ENCODE measurements at regions not wholly inside any gene's neighbourhood (a gene's known extent, or its start where the extent isn't known, plus 50 kb on each side); places are given as distances from the start of the nearest gene placed in this dataset.

- Histone ChIP-seq H3K4me3 (ENCODE audit: low read length in 3 of 3) (no peak overlapping the region), H3K4me1 (ENCODE audit: control insufficient read depth in 2 of 3, insufficient read depth in 2 of 3, low read depth in 1 of 3, low read length in 3 of 3) (no peaks in the 10 kb centered on the region), H3K9ac (ENCODE audit: low read length in 3 of 3) (no peak overlapping the region), H3K9me3 (ENCODE audit: control insufficient read depth in 2 of 3, insufficient read depth in 1 of 3, low read length in 3 of 3) (peaks cover 0 to 2% (median 0%) of the 10 kb centered on the region in 3 donors), H3K27me3 (ENCODE audit: control insufficient read depth, insufficient read depth, low read length) (no peaks in the 10 kb centered on the region), H3K27ac (ENCODE audit: low read depth in 2 of 2, low read length in 2 of 2) (no peak overlapping the region), H3K36me3 (ENCODE audit: control insufficient read depth in 2 of 3, insufficient read depth in 3 of 3, low read length in 3 of 3) (no peaks in the 10 kb centered on the region)
- intact Hi-C loops (cut with DNase I): no loop called here
- TF ChIP-seq, protein P1, sequence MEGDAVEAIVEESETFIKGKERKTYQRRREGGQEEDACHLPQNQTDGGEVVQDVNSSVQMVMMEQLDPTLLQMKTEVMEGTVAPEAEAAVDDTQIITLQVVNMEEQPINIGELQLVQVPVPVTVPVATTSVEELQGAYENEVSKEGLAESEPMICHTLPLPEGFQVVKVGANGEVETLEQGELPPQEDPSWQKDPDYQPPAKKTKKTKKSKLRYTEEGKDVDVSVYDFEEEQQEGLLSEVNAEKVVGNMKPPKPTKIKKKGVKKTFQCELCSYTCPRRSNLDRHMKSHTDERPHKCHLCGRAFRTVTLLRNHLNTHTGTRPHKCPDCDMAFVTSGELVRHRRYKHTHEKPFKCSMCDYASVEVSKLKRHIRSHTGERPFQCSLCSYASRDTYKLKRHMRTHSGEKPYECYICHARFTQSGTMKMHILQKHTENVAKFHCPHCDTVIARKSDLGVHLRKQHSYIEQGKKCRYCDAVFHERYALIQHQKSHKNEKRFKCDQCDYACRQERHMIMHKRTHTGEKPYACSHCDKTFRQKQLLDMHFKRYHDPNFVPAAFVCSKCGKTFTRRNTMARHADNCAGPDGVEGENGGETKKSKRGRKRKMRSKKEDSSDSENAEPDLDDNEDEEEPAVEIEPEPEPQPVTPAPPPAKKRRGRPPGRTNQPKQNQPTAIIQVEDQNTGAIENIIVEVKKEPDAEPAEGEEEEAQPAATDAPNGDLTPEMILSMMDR (IDR thresholded peaks at IDR 0.05; ENCODE audit: borderline replicate concordance, extremely low read depth, insufficient read depth): no peak
- FAIRE-seq (no peak), DNase-seq (no peak)
Observed at GRCh38 chr13:86655561-86655960, 856.3 kb upstream of the SLITRK6 start.

- H3K27me3 ChIP-seq (ENCODE audit: control insufficient read depth, insufficient read depth, low read length): no peaks in the 10 kb centered on the region
- no peaks in the 10 kb centered on the region for H3K4me1 ChIP-seq (ENCODE audit: control insufficient read depth in 2 of 3, insufficient read depth in 2 of 3, low read depth in 1 of 3, low read length in 3 of 3)
- no peak overlapping the region for H3K4me3 ChIP-seq (ENCODE audit: low read length in 3 of 3)
- TF ChIP-seq, protein P1 (IDR thresholded peaks at IDR 0.05; ENCODE audit: borderline replicate concordance, extremely low read depth, insufficient read depth): no peak
- DNase-seq (no peak), FAIRE-seq (no peak)
- no peak overlapping the region for H3K27ac ChIP-seq (ENCODE audit: low read depth in 2 of 2, low read length in 2 of 2)
- peaks cover 0 to 2% (median 0%) of the 10 kb centered on the region in 3 donors for H3K9me3 ChIP-seq (ENCODE audit: control insufficient read depth in 2 of 3, insufficient read depth in 1 of 3, low read length in 3 of 3)
- H3K9ac ChIP-seq (ENCODE audit: low read length in 3 of 3): no peak overlapping the region
- intact Hi-C loops (cut with DNase I): no loop called here
- H3K36me3 ChIP-seq (ENCODE audit: control insufficient read depth in 2 of 3, insufficient read depth in 3 of 3, low read length in 3 of 3): no peaks in the 10 kb centered on the region
Observed at GRCh38 chr13:86660090-86660489, 860.9 kb upstream of the SLITRK6 start.

- H3K27me3 ChIP-seq (ENCODE audit: control insufficient read depth, insufficient read depth, low read length): no peaks in the 10 kb centered on the region
- TF ChIP-seq, protein P1 (IDR thresholded peaks at IDR 0.05; ENCODE audit: borderline replicate concordance, extremely low read depth, insufficient read depth): no peak
- no peak overlapping the region for H3K4me3 ChIP-seq (ENCODE audit: low read length in 3 of 3)
- H3K36me3 ChIP-seq (ENCODE audit: control insufficient read depth in 2 of 3, insufficient read depth in 3 of 3, low read length in 3 of 3): no peaks in the 10 kb centered on the region
- H3K4me1 ChIP-seq (ENCODE audit: control insufficient read depth in 2 of 3, insufficient read depth in 2 of 3, low read depth in 1 of 3, low read length in 3 of 3): no peaks in the 10 kb centered on the region
- no peak for DNase-seq
- no peaks in the 10 kb centered on the region for H3K9me3 ChIP-seq (ENCODE audit: control insufficient read depth in 2 of 3, insufficient read depth in 1 of 3, low read length in 3 of 3)
- intact Hi-C loops (cut with DNase I): no loop called here
- FAIRE-seq: no peak
- no peak overlapping the region for H3K9ac ChIP-seq (ENCODE audit: low read length in 3 of 3)
- no peak overlapping the region for H3K27ac ChIP-seq (ENCODE audit: low read depth in 2 of 2, low read length in 2 of 2)
Observed at GRCh38 chr13:86665842-86666241, 866.6 kb upstream of the SLITRK6 start.

DNA sequence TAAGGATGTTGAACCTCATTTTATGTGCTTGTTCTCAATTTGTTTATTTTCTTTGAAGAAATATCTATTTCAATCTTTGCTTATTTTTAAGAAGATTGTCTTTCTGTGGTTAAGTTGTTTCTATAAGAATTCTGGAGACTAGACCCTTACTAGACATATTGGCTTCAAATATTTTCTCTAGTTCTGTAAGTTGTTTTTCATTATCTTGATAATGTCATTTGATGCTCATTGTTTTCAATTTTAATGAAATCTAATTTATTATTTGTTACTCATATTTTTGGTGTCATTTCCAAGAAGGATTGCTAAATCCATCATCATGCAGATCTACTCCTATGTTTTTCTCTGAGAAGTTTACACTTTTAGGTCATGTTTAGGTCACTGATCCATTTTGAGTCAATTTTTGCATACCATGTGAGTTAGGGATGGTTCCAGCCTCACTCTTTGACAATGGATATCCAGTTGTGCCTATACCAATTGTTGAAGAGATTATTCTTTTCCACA is 874.8 kb upstream of the SLITRK6 start:
- no peak overlapping the region for H3K9ac ChIP-seq (ENCODE audit: low read length in 3 of 3)
- FAIRE-seq: no peak
- no peak overlapping the region for H3K27ac ChIP-seq (ENCODE audit: low read depth in 2 of 2, low read length in 2 of 2)
- H3K4me1 ChIP-seq (ENCODE audit: control insufficient read depth in 2 of 3, insufficient read depth in 2 of 3, low read depth in 1 of 3, low read length in 3 of 3): no peaks in the 10 kb centered on the region
- no peaks in the 10 kb centered on the region for H3K36me3 ChIP-seq (ENCODE audit: control insufficient read depth in 2 of 3, insufficient read depth in 3 of 3, low read length in 3 of 3)
- H3K27me3 ChIP-seq (ENCODE audit: control insufficient read depth, insufficient read depth, low read length): no peaks in the 10 kb centered on the region
- intact Hi-C loops (cut with DNase I): no loop called here
- DNase-seq: no peak
- H3K4me3 ChIP-seq (ENCODE audit: low read length in 3 of 3): no peak overlapping the region
- TF ChIP-seq, protein P1 (IDR thresholded peaks at IDR 0.05; ENCODE audit: borderline replicate concordance, extremely low read depth, insufficient read depth): no peak
- no peaks in the 10 kb centered on the region for H3K9me3 ChIP-seq (ENCODE audit: control insufficient read depth in 2 of 3, insufficient read depth in 1 of 3, low read length in 3 of 3)

Measured in kidney (tissue), 13 donors.